HG03045 (cell line): ENCODE measurements at regions not wholly inside any gene's neighbourhood (a gene's known extent, or its start where the extent isn't known, plus 50 kb on each side); places are given as distances from the start of the nearest gene placed in this dataset.

Source experiments
- ATAC-seq: cut with Tn5 transposase; IDR thresholded peaks from one replicate; pipeline ENCODE4 v1.9.1; 2021; ENCODE audit warnings: mild to moderate bottlenecking, moderate library complexity; ENCODE audit not compliant: unreplicated experiment

DNA sequence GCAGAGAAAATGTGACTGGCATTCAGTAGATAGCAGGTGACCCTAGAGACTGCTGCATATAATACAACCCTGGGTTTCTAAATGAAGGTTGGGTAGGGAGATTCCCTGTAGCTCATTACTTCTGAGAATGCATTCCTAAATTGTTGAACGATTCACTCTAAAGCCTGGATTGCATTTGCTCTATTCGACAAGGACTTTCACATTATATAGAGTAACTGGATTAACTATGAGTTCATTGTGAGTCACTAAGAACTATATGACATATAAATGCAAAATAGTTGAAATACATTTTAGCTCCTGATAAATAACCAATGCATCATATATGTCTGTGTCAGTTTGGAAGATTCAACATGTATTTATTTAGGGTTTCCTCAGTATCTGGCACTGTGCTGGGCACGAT is 294.7 kb upstream of the CCDC54 start:
- no peak for ATAC-seq

DNA sequence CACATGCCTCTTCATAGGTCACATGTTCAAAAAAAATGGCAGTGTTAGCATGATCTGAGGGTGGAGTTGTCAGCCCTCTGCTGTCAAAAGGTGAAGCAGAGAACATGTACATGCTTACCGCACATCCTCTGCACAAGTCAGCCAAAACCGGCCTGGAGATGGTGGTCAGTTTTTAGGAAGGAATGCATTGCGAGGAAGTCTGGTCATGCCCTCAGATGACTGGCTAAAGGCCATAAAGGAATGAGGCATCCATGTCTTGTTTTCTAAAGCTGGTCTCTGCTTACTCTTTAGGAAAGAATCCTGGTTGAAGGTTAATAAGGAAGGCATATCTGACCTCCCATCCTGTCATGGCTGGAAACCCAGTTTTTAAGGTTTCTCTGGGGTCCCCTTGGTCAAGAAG is 292.0 kb upstream of the CCDC54 start:
- ATAC-seq, result no peak

DNA sequence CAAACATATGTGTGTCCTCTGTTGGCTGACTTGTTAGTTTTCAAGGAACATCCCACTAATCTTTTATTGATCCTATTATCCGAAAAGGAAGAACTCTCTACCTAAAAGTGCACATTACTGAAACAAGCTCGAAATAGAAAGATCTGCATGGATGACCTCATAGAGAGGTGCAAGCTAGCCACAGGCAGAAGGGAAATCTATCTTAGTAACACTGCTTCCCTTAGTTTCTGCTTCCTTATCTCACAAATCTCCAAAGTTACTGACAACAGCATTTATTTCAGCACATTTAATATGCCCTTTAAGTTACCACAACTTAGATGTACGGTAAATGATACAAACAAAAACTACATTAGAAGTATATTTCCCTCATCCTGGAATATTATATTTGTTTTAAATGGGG is 285.1 kb upstream of the CCDC54 start:
- ATAC-seq, result no peak

DNA sequence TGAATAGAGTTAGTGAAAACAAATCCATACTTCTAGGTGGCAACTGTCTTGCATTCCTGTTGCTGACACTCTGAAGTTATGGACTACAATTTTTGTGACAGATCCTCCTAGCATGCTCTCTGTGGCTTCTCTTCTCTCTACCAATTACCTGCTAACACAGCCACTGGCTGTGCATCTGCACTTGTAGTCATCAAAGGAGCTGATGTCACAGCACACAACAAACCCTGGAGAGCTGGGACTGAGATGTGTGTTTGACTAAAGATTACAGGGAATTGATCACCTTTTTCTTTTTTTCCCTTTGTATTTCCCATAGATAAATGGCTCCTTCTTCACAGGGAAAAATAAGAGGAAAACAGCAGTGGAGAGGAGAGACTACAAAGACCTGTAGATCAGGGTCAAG is 278.4 kb upstream of the CCDC54 start:
- ATAC-seq, result no peak

DNA sequence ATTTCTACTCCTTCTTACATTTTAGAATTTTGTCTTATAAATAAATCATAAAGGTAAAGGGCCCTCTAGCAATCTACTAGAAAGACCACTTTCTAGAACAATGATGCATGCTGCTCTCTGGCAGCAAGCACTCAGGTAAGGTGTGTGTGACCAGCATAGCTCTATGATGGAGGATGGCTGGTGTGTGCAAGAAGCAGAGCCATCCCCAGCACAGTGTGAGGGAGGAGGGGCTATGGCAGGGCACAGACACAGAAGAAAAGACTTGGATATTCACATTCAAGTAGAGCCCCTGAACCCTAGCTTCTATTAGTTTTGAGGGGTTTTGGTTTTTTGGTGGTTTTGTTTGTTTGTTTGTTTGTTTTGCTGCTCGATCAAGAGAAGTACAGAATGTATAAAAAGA is 277.1 kb upstream of the CCDC54 start:
- no peak for ATAC-seq

DNA sequence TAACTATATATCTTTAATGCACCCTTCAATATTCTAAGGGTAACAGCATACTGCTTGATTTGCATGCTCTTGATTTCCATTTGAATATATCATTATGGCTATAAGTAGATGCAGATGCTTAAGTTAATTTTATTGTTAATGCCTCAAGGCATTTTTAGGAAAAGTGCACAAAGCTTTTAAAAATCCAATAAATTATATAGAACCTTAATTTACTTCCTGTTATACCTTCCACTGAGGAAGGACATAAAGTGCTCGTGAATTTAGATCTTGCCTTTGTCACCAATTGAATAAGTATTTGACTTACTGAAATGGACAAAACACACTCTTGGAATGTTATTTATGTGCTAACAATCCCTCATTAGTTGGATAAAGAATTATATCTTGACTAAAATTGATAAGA is 276.7 kb upstream of the CCDC54 start:
- ATAC-seq, result no peak

DNA sequence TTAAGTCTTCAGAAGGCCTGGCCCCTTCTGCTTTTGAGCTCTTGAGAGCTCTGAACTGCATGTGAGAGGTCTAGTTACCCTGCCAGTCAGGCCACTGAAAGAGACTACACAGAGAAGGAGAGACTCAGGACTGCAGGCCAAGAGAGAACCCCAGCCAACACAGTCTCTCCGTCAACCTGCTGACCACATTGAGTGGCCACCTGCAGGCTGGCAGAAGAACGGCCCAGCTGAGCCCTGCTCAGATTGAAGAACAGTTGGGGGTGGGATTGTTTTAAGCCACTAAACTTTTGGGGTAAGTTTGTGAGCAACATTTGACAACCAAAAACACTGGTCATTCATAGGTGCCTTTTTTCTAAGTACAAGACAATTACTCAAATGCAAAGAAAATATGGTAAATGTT is 273.5 kb upstream of the CCDC54 start:
- ATAC-seq, result no peak

DNA sequence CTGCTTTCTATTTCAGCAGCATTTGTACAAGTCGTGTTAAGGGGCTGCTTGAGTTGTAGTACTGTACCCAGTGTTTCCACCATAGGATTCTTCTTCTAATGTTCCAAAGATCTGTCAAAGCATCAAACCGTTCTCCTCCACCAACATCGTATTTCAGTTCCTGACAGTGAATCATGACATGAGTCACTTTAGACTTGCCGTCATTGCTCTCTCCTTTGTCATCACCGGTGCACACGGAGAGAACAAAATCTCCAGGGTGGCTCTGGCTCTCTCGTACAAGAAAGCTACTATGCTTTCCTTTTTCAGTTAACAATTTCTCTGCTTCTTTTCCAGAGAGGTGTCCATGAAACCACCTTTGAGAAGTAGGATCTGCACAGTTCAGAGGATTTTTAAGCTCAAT is 270.9 kb upstream of the CCDC54 start:
- no peak for ATAC-seq

DNA sequence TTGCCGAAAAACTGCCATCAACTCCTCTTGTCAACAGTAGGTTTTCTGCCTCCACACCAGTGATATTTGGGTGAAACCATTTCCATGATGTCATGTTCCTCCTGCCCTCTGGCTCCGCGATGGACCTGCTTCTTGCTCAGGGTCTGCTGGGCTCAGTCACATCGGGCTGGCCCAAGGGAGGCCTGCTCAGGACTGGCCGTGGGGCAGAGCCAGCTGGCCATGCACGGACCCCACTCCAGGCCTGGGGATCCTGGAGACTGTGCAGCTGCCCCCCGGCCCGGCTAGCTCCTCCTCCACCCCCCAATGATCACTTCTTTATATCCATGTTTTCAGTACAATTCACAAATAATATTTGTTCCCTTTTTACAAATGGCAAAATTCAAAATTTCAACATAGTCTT is 270.3 kb upstream of the CCDC54 start:
- ATAC-seq, result no peak

DNA sequence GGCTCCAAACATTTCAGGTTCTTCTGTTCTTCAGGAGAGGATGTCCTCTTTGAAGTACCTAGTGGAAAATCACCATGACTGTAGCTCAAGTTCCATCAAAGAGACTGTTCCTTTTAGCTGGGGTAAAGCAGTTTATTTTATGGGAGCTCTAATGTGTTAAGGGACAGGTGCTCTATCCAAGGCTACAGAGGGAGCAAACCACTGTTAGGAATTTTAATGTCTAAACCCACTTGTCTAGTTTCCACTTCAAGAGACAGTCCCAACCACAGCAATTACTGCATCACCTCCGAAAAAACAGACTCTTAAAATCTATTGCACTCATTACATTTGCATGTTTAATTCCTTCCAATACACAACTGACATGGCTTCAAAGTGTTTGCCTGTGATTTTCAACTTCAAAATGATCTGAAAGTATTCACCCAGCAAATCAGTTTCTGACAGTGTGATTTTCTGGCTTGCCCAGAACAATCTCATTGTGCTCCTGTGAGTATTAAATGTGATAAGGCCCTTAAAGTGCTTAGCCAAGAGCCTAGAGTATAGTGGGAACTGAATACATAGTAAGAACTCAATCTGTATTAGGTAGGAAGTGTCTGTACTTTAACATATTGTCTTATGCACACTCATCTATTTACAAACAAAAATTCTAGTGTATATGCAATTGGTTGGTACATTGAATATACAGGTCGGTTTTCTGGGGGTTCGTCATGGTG is 266.5 kb upstream of the CCDC54 start:
- ATAC-seq, result no peak

DNA sequence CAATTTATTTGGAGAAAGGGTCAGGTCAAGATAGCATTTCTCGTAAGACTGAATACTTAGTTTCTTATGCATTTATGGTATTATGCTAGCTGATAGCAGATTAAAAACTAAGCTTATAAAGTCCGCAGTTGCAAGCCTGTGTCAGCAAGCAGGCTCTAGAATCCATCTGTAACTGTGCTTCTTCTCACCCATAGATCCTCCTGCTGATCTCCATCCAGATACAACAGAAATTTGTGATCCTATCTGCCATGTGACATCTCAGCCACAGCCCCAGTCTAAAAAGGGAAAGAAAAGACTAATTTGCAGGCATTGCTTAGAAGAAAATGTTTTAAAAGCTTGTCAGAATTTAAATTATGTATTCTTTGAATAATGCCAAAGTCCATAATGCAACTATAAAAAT is 265.4 kb upstream of the CCDC54 start:
- no peak for ATAC-seq

DNA sequence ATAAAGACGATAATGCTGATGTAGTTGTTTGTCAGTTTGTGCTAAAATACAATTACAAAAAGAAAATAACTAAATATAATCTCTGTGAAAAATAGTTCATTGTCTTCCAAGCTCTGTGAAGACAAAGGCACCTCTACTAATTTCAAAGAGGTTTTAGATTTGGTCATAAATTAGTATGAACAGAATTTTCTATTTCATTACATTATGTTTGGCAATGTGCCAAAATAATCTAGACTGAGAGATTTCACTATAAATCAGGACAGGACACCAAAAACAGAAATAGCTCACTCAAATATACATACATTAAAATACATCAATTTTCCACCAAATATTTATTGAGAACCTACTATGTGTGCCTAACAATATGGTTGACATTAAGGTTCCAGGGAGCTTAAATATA is 264.9 kb upstream of the CCDC54 start:
- ATAC-seq, result no peak

DNA sequence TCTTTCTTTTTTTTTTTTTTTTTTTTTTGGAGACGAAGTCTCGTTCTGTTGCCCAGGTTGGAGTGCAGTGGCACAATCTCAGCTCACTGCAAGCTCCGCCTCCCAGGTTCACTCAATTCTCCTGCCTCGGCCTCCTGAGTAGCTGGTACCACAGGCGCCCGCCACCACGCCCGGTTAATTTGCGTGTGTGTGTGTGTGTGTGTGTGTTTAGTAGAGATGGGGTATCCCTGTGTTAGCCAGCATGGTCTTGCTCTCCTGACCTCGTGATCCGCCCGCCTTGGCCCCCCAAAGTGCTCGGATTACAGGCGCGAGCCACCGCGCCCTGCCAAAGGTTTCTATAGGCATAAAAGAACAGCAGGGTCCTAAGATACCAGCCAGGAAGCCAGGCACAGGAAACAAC is 261.0 kb upstream of the CCDC54 start:
- ATAC-seq, result no peak

DNA sequence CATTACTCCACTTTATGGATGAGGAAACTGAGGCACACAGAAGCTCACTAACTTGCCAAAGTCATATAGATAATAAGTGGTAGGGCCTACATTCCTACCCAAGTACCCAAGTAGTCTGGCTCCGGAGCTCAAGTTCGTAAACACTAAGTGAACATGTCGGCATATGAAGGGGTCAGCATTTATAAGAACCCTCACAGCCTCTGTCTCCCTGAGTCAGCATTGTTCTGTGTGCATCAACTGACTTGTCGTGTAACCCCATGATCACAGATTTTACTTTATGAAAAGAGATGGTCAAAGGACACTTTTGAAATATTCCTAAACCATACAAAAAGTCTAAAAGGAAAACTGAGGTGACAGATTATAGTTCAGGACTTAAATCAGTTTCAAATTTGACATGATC is 260.1 kb upstream of the CCDC54 start:
- ATAC-seq, result no peak

DNA sequence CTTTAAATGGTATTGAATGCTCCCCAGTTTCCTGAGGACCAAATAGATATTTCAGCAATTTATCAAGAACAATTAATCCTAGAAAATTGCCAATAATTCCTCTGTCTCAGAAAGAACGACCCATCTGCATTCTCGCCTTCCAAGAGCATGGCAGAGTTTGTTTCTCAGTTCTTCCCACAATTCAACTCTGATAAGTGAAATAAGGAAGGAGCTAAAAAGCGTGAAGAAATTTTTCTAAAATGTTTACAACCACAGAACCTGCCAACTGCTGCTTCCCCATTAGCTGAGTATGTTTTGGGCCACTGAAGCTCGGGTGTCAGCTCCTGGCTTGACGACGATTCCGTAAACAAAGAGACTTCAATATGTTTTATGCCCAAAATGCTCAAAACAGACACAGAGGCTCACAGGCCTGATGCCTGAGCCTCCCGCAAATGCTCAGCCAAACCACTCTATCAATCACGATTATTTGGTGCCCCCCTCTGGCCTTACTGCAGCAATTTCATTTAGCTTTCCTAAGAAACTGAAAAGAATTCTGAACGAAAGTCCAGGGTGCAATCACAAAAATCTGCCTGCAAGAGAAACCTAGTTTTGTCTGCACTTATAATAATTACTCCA is 259.2 kb upstream of the CCDC54 start:
- no peak for ATAC-seq

DNA sequence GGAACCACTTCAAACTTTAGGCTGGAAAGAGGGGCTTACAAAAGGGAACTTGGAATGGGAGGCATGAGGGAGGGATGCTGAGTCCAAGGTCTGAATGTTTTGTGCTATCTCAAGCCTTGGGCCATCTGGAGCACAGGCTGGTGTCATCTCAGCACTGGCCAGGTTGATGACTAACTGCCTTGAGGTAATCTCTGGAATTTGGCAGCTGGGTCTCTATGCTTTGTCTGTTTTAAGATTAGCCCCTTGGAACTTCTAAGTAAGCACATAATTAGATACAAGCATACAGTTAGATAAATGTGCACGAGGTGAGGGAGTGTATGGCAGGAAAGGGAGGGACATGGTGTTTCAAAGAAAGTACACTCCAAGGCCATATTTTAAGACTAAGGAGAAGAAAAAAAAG is 252.4 kb upstream of the CCDC54 start:
- ATAC-seq, result no peak

DNA sequence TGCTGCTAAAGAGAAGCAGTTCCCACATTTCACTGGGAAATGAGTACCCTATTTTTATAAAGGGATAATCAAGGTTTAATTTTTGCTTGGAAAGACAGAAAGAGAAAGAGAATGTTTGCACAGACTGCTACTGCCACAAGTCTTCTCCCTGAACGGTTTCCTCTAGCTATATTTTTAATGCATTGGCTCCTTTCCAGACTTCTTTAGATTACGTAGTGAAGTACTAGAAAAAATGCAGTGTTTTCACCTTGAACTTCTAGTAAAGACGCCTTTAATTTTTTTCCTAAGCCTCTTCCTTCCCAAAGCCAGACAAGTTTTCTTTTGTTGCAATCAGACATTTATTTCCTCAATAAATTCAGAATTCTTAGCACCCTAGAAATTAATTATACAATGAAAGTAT is 248.3 kb upstream of the CCDC54 start:
- no peak for ATAC-seq

DNA sequence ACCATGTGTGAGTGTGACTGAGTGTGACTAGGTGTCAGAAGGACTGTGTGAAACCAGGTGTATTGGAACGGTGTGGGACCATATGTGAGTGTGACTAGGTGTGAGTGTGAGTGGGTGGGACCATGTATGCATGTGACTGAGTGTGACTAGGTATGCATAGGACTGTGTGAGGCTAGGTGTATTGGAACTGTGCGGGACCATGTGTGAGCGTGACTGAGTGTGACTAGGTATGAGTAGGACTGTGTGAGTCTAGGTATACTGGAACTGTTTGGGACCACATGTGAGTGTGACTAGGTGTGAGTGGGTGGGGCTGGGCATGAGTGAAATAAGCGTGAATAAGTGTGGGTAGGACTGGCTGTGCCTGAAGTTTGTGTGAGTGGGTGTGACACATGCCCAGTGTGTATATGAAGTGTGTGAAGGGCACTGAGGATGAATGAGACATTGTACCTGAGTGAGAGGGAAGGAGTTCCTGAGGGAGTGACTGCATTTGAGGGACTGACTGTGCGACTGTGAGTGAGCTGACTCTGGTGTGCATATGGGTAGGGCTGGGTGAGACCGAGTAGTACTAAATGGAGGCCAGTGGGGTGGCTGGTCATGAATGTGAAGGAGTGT is 247.0 kb upstream of the CCDC54 start:
- ATAC-seq, result no peak

DNA sequence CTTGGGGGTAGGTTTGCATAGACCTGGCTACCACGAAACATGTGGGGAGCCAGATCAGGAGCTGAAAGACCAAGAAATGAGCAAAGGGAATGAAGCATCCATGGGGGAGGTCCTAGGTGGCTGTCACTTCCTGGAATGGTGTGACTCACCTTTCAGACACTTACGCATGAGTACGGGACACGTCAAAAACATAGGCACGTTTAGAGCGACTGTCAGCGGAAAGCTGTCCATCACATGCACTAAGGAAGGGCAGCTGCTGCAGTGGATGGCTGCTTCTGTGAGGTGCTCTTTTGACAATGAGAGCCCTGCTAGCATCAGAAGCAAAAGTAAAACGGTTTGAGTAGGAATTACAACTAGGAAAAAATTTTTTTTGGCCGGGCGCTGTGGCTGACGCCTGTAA is 244.6 kb upstream of the CCDC54 start:
- ATAC-seq, result no peak

DNA sequence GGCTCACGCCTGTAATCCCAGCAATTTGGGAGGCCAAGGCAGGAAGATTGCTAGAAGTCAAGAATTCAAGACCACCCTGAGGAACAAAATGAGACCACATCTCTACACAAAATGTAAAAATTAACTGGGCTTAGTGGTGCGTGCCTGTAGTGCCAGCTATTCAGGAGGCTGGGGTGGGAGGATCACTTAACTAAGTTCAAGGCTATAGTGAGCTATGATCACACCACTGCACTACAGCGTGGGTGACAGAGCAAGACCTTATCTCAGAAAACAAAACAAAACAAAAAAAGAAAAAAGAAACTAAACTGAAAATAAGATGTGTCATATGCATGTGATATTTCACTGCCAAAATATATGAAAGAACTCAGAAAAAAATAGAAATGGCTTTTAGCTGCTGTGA is 243.3 kb upstream of the CCDC54 start:
- no peak for ATAC-seq

DNA sequence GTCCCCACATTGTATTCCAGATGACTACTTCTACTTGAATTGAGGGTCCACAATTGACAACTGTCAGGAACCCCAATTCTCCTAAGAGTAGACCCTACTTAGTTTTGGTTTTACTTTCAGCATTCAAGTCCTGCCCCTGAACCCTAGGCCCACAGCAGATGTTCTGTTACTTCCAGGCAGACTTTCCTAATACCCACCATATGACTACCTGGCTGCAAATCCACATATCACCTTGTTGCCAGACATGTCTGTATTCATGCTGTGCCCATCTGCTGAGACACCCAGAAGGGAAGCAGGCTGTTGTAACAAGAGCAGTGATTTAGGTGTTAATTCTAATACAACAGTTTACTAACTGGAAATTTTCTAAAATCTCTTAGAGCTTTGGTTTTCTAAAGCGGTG is 235.1 kb upstream of the CCDC54 start:
- ATAC-seq, result no peak

DNA sequence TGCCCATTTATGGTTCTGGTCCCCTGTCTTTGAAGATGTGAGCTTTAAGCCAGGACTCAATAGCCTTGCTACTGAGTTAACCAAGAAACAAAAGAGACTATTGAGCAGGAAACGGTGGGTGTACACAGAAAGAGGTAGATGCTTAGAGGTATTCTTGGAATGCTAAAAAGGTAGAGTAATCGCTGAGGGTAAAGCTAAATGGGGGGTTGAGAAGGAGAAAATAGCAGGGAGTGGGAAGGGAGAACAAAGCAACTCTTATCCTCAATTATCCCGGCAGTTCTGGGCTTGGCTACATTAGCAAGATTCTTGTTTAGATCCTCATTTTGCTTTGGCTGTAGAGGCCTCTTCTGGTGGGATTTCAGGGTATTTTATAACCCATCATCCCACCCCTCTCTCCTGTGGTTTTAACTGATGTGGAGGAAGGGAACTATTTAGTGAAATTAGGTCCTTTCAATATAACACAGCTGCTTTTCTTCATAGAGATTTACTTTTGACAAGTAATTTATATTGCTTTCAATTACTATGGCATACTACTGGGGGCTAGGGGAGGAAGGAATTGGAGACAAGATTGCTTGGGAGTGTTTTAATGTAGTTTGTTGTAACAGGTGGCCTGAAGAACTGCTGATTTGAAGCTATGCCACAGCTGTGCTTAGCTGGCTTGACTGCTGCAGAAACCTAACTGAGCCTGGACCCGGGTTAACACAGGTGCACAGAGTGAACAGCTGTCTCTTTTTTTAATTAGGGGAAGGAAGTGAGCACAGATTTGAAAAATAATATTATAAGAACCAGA is 234.3 kb upstream of the CCDC54 start:
- ATAC-seq, result no peak
